SK-N-SH (cell line): ENCODE measurements at regions not wholly inside any gene's neighbourhood (a gene's known extent, or its start where the extent isn't known, plus 50 kb on each side); places are given as distances from the start of the nearest gene placed in this dataset.
A peak's percentile ranks its signal among the peaks of the same experiment; 100 is the strongest.

Experiments
- CTCF ChIA-PET: fragments of 300-600, 350-600 bp; formaldehyde crosslinking; extraction: SDS; loops from one replicate; lab custom pipeline; 2021; lab: Yijun Ruan, JAX
- POLR2A ChIA-PET: fragments of 350-600 bp; sonication (Branson Sonifier 250); formaldehyde crosslinking; extraction: SDS; loops from one replicate; lab custom pipeline; 2020; ENCODE audit warnings: antibody characterized with exemption, inconsistent platforms; lab: Yijun Ruan, JAX
- DNase-seq: peaks from one replicate; pipeline ENCODE4 v3.0.0; 2012
- H2AFZ ChIP-seq: fragments of 200-600 bp; sonication (generic); 2 replicates; pipeline ENCODE4 v1.8.1; 2016; ENCODE audit warnings: antibody characterized with exemption, mild to moderate bottlenecking, low read depth
- H3F3A ChIP-seq: fragments of 200-600 bp; sonication (generic); replicated peaks from 2 replicates; pipeline ENCODE3; 2016; ENCODE audit warnings: antibody characterized with exemption, mild to moderate bottlenecking; ENCODE audit not compliant: insufficient read depth
- H3K27ac ChIP-seq, 2 experiments: fragments of 200-500 bp in 1 of 2; fragments of 200-600 bp in 1 of 2; sonication (Bioruptor generic) in 1 of 2; sonication (generic), shearing (Covaris generic) in 1 of 2; 2 replicates each; pipeline versions ENCODE4 v1.5.1 to v1.6.1; 2014 to 2016; ENCODE audit warnings: low read depth in 2 of 2, inconsistent platforms in 1 of 2, low read length in 1 of 2, mild to moderate bottlenecking in 1 of 2, mixed read lengths in 1 of 2
- H3K27me3 ChIP-seq: fragments of 200-600 bp; sonication (generic), shearing (Covaris generic); 2 replicates; pipeline ENCODE4 v1.6.1; 2016; ENCODE audit warnings: mixed run types; ENCODE audit not compliant: insufficient read depth
- H3K36me3 ChIP-seq, 2 experiments: fragments of 200-500 bp in 1 of 2; fragments of 200-600 bp in 1 of 2; sonication (Bioruptor generic) in 1 of 2; sonication (generic) in 1 of 2; replicated peaks in 1 of 2; 2 replicates each; pipeline versions ENCODE3 to v1.5.1; 2014 to 2016; ENCODE audit warnings: low read length in 1 of 2, mild to moderate bottlenecking in 1 of 2; ENCODE audit not compliant: insufficient read depth in 2 of 2, control insufficient read depth in 1 of 2
- H3K4me1 ChIP-seq, 2 experiments: fragments of 200-500 bp in 1 of 2; fragments of 200-600 bp in 1 of 2; sonication (Bioruptor generic) in 1 of 2; sonication (generic), shearing (Covaris generic) in 1 of 2; 2 replicates each; pipeline versions ENCODE4 v1.5.1 to v1.6.1; 2014 to 2016; ENCODE audit warnings: low read depth in 1 of 2, low read length in 1 of 2, mixed run types in 1 of 2; ENCODE audit not compliant: insufficient read depth in 2 of 2, control insufficient read depth in 1 of 2
- H3K4me2 ChIP-seq: fragments of 200-600 bp; sonication (generic), shearing (Covaris generic); 2 replicates; pipeline ENCODE4 v1.6.1; 2017; ENCODE audit warnings: mixed run types
- H3K4me3 ChIP-seq, 2 experiments: fragments of 200-500 bp in 1 of 2; fragments of 200-600 bp in 1 of 2; sonication (Bioruptor generic) in 1 of 2; sonication (generic), shearing (Covaris generic) in 1 of 2; 2 replicates each; pipeline versions ENCODE4 v1.5.1 to v1.8.1; 2014 to 2016; ENCODE audit warnings: low read depth in 2 of 2, inconsistent platforms in 1 of 2, low read length in 1 of 2, mild to moderate bottlenecking in 1 of 2, mixed read lengths in 1 of 2, moderate library complexity in 1 of 2
- H3K79me2 ChIP-seq: fragments of 200-600 bp; sonication (generic); 2 replicates; pipeline ENCODE4 v1.8.1; 2017; ENCODE audit warnings: mild to moderate bottlenecking; ENCODE audit not compliant: insufficient read depth
- H3K9ac ChIP-seq: fragments of 200-600 bp; sonication (generic); 2 replicates; pipeline ENCODE4 v1.6.1; 2017; ENCODE audit warnings: mixed run types
- H3K9me2 ChIP-seq: fragments of 200-600 bp; sonication (generic); 2 replicates; pipeline ENCODE4 v1.6.1; 2017; ENCODE audit warnings: mixed run types
- H3K9me3 ChIP-seq: fragments of 200-600 bp; sonication (generic); 2 replicates; pipeline ENCODE4 v1.6.1; 2017; ENCODE audit warnings: mixed run types, mild to moderate bottlenecking, moderate library complexity
- H4K20me1 ChIP-seq: fragments of 200-600 bp; sonication (generic); 2 replicates; pipeline ENCODE4 v1.6.1; 2017; ENCODE audit warnings: mild to moderate bottlenecking, mixed run types; ENCODE audit not compliant: insufficient read depth
- CHD2 ChIP-seq: fragments of 150-350 bp; IDR thresholded peaks from 2 replicates; pipeline ENCODE4 v1.6.1; 2018; ENCODE audit warnings: low read length; ENCODE audit not compliant: partially characterized antibody
- FOSL2 ChIP-seq: IDR thresholded peaks from 2 replicates; pipeline ENCODE4 v1.4.0; 2012; ENCODE audit warnings: low read depth, mild to moderate bottlenecking, moderate library complexity, borderline replicate concordance
- FOXM1 ChIP-seq: IDR thresholded peaks from 2 replicates; pipeline ENCODE4 v1.4.0; 2012; ENCODE audit warnings: low read depth, mild to moderate bottlenecking
- GATA2 ChIP-seq: sonication (generic); formaldehyde crosslinking; IDR thresholded peaks from 2 replicates; pipeline ENCODE4 v1.5.0; 2020; ENCODE audit warnings: mild to moderate bottlenecking, missing genetic modification reagents
- JUND ChIP-seq: IDR thresholded peaks from 2 replicates; pipeline ENCODE4 v1.4.0; 2012
- MEF2A ChIP-seq: IDR thresholded peaks from 2 replicates; pipeline ENCODE4 v1.4.0; 2012; ENCODE audit warnings: low read depth, borderline replicate concordance
- MXI1 ChIP-seq: IDR thresholded peaks from 2 replicates; pipeline ENCODE4 v1.6.1; 2012; ENCODE audit warnings: mild to moderate bottlenecking, low read depth, low read length, improper control_type of control experiment
- POLR2AphosphoS5 ChIP-seq: IDR thresholded peaks from 2 replicates; pipeline ENCODE4 v1.6.1; 2012; ENCODE audit warnings: low read depth, low read length
- RAD21 ChIP-seq: IDR thresholded peaks from 2 replicates; pipeline ENCODE4 v1.6.1; 2012; ENCODE audit warnings: mild to moderate bottlenecking, low read length
- RFX5 ChIP-seq: IDR thresholded peaks from 2 replicates; pipeline ENCODE4 v1.6.1; 2012; ENCODE audit warnings: mild to moderate bottlenecking, improper control_type of control experiment, low read length
- RXRA ChIP-seq: IDR thresholded peaks from 2 replicates; pipeline ENCODE4 v1.4.0; 2012; ENCODE audit warnings: low read depth, mild to moderate bottlenecking, borderline replicate concordance
- SMC3 ChIP-seq: IDR thresholded peaks from 2 replicates; pipeline ENCODE4 v1.6.1; 2012; ENCODE audit warnings: low read depth, low read length, improper control_type of control experiment
- TAF1 ChIP-seq: IDR thresholded peaks from 2 replicates; pipeline ENCODE4 v1.6.1; 2012; ENCODE audit warnings: low read depth, mild to moderate bottlenecking, low read length, moderate library complexity, borderline replicate concordance
- TEAD4 ChIP-seq: IDR thresholded peaks from 2 replicates; pipeline ENCODE4 v1.4.0; 2012; ENCODE audit warnings: mild to moderate bottlenecking, borderline replicate concordance; ENCODE audit not compliant: insufficient read depth
- YY1 ChIP-seq: IDR thresholded peaks from 2 replicates; pipeline ENCODE4 v1.4.0; 2012; ENCODE audit warnings: low read depth, mild to moderate bottlenecking
- WGBS: methylation state at CpG from one replicate; pipeline ENCODE4 v1.1.6; 2017; ENCODE audit warnings: low lambda C conversion rate; 5-methylcytosine and 5-hydroxymethylcytosine counted together
- TF ChIP-seq, protein P1 (sequence below): fragments of 150-350 bp; IDR thresholded peaks from 2 replicates; pipeline ENCODE4 v1.6.1; 2016; ENCODE audit warnings: mild to moderate bottlenecking, low read depth, low read length
- TF ChIP-seq, protein P2 (sequence below): IDR thresholded peaks from 2 replicates; pipeline ENCODE4 v1.4.0; 2012; ENCODE audit warnings: low read depth, borderline replicate concordance
- TF ChIP-seq, protein P3 (sequence below): IDR thresholded peaks from 2 replicates; pipeline ENCODE4; 2012
- TF ChIP-seq, protein P4 (sequence below): IDR thresholded peaks from 2 replicates; pipeline ENCODE4 v1.4.0; 2012; ENCODE audit warnings: low read depth
- TF ChIP-seq, protein P5 (sequence below): IDR thresholded peaks from 2 replicates; pipeline ENCODE4 v1.6.1; 2012; ENCODE audit warnings: mild to moderate bottlenecking, low read depth, low read length, moderate library complexity

DNA sequence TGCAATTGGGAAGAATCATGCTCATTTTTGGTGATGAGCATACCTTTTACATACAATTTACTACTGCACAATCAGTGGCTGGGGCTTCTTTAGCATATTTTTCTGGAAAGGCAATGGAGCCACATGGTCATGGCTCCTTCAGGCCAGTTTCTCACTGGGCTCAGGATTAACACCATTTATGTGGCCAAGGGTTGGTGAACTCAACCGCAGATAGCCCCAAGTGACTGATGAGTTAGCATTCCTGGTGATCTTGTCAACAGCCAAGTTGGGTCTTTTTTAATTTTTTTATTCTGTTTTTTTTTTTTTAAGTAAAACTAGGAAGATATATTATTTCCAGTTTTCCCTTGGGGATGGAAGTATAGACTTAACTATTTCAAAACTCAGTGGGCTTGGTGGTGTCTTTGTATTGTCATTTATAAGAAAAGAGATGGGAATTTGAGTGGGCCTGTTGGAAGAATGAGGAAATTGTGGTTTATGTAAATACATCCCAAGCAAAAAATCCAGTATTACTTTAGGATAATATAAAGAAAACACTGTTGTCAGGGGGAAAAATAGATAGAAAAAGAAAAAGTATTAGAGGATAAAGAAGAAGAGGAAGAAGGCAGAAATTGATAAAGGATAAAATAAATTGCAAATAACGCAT lies 397.4 kb downstream of the MAFB start:
- Histone ChIP-seq H3K4me1 (peaks cover 0 to 17% of the 10 kb centered on the region in 2 experiments; a peak in 1 of 4 replicates), H3K4me2 (no peak overlapping the region), H3K79me2 (no peaks in the 10 kb centered on the region), H3K27ac (no peak overlapping the region), H4K20me1 (no peaks in the 10 kb centered on the region), H3K36me3 (no peaks in the 10 kb centered on the region), H3K4me3 (no peak overlapping the region), H3K9me2 (no peaks in the 10 kb centered on the region; the same call in 1 of the 2 replicates), H3K9ac (no peak overlapping the region), H3F3A (no peaks in the 10 kb centered on the region), H2AFZ (no peak overlapping the region), H3K9me3 (no peaks in the 10 kb centered on the region; the same call in 1 of the 2 replicates), H3K27me3 (no peaks in the 10 kb centered on the region)
- CTCF ChIA-PET, result no interaction called here
- 49% methylated on average over 2 of the region's 2 CpGs for WGBS
- no peak for DNase-seq
- TF ChIP-seq, protein P1, sequence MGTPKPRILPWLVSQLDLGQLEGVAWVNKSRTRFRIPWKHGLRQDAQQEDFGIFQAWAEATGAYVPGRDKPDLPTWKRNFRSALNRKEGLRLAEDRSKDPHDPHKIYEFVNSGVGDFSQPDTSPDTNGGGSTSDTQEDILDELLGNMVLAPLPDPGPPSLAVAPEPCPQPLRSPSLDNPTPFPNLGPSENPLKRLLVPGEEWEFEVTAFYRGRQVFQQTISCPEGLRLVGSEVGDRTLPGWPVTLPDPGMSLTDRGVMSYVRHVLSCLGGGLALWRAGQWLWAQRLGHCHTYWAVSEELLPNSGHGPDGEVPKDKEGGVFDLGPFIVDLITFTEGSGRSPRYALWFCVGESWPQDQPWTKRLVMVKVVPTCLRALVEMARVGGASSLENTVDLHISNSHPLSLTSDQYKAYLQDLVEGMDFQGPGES, result no peak
- TF ChIP-seq, protein P2, sequence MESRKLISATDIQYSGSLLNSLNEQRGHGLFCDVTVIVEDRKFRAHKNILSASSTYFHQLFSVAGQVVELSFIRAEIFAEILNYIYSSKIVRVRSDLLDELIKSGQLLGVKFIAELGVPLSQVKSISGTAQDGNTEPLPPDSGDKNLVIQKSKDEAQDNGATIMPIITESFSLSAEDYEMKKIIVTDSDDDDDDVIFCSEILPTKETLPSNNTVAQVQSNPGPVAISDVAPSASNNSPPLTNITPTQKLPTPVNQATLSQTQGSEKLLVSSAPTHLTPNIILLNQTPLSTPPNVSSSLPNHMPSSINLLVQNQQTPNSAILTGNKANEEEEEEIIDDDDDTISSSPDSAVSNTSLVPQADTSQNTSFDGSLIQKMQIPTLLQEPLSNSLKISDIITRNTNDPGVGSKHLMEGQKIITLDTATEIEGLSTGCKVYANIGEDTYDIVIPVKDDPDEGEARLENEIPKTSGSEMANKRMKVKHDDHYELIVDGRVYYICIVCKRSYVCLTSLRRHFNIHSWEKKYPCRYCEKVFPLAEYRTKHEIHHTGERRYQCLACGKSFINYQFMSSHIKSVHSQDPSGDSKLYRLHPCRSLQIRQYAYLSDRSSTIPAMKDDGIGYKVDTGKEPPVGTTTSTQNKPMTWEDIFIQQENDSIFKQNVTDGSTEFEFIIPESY, result no peak
- TF ChIP-seq YY1, result no peak
- no peak for TF ChIP-seq CHD2
- no peak for TF ChIP-seq MEF2A
- no peak for TF ChIP-seq MXI1
- no peak for TF ChIP-seq FOXM1
- TF ChIP-seq GATA2 (CRISPR knock-in tag), result no peak
- TF ChIP-seq RFX5, result no peak
- no peak for TF ChIP-seq TEAD4
- TF ChIP-seq RAD21, result no peak
- POLR2A ChIA-PET, result no interaction called here

DNA sequence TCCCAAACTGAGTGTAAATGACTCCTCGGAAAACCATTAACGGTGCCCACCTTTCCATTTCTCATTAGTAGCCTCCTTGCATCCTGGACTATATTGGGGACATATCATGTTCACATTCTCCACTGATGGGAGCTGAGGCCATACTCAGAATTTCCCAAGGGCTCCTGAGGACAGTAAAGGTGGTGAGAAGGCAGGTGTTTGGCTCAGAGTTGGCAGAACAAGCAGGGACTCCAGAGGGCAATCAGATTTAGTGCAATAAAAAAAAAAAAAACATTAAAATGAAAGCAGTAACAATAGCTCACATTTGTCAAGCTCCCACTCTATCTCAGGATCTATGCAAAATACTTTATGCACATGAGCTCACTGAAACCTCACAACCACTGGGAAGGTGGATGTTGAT lies 401.4 kb downstream of the MAFB start:
- POLR2A ChIA-PET, result no interaction called here
- Histone ChIP-seq H3K9me2 (no peaks in the 10 kb centered on the region), H4K20me1 (no peaks in the 10 kb centered on the region), H3K36me3 (no peaks in the 10 kb centered on the region), H3K79me2 (no peaks in the 10 kb centered on the region), H2AFZ (no peak overlapping the region), H3K9ac (no peak overlapping the region), H3K4me1 (peaks cover 0 to 21% of the 10 kb centered on the region in 2 experiments; a peak in 1 of 4 replicates), H3F3A (no peaks in the 10 kb centered on the region), H3K9me3 (no peaks in the 10 kb centered on the region), H3K4me3 (no peak overlapping the region), H3K27me3 (no peaks in the 10 kb centered on the region), H3K27ac (peak overlapping the region in 1 of 2 experiments; percentile 50; a peak in 2 of 4 replicates), H3K4me2 (no peak overlapping the region)
- CTCF ChIA-PET, result interaction anchor here (1.2 kb wide), 1 partner anchor 402 kb away, joined by 5 read pairs; the partner anchor contains the start of gene MAFB
- WGBS, result 83% methylated on average over 2 of the region's 2 CpGs
- DNase-seq, result no peak
- TF ChIP-seq TAF1, result no peak
- no peak for TF ChIP-seq JUND
- no peak for TF ChIP-seq SMC3
- no peak for TF ChIP-seq RXRA
- TF ChIP-seq RAD21, result no peak
- TF ChIP-seq TEAD4, result no peak
- TF ChIP-seq FOSL2, result no peak
- TF ChIP-seq GATA2 (CRISPR knock-in tag), result no peak
- TF ChIP-seq, protein P3, sequence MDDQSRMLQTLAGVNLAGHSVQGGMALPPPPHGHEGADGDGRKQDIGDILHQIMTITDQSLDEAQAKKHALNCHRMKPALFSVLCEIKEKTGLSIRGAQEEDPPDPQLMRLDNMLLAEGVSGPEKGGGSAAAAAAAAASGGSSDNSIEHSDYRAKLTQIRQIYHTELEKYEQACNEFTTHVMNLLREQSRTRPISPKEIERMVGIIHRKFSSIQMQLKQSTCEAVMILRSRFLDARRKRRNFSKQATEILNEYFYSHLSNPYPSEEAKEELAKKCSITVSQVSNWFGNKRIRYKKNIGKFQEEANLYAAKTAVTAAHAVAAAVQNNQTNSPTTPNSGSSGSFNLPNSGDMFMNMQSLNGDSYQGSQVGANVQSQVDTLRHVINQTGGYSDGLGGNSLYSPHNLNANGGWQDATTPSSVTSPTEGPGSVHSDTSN, result no peak
- TF ChIP-seq, protein P4, sequence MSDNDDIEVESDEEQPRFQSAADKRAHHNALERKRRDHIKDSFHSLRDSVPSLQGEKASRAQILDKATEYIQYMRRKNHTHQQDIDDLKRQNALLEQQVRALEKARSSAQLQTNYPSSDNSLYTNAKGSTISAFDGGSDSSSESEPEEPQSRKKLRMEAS, result no peak
- TF ChIP-seq, protein P5, sequence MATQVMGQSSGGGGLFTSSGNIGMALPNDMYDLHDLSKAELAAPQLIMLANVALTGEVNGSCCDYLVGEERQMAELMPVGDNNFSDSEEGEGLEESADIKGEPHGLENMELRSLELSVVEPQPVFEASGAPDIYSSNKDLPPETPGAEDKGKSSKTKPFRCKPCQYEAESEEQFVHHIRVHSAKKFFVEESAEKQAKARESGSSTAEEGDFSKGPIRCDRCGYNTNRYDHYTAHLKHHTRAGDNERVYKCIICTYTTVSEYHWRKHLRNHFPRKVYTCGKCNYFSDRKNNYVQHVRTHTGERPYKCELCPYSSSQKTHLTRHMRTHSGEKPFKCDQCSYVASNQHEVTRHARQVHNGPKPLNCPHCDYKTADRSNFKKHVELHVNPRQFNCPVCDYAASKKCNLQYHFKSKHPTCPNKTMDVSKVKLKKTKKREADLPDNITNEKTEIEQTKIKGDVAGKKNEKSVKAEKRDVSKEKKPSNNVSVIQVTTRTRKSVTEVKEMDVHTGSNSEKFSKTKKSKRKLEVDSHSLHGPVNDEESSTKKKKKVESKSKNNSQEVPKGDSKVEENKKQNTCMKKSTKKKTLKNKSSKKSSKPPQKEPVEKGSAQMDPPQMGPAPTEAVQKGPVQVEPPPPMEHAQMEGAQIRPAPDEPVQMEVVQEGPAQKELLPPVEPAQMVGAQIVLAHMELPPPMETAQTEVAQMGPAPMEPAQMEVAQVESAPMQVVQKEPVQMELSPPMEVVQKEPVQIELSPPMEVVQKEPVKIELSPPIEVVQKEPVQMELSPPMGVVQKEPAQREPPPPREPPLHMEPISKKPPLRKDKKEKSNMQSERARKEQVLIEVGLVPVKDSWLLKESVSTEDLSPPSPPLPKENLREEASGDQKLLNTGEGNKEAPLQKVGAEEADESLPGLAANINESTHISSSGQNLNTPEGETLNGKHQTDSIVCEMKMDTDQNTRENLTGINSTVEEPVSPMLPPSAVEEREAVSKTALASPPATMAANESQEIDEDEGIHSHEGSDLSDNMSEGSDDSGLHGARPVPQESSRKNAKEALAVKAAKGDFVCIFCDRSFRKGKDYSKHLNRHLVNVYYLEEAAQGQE, result no peak
- TF ChIP-seq POLR2AphosphoS5, result no peak
